Neural cell (in vitro differentiated cells): ENCODE measurements at regions not wholly inside any gene's neighbourhood (a gene's known extent, or its start where the extent isn't known, plus 50 kb on each side); places are given as distances from the start of the nearest gene placed in this dataset.

ENCODE experiments used
- H2AFZ ChIP-seq: fragments of 200-600, 300-800 bp; sonication (generic), shearing (Covaris generic); 2 replicates; pipeline ENCODE4 v1.6.0; 2014; ENCODE audit warnings: low read depth, mild to moderate bottlenecking, antibody characterized with exemption, low read length, moderate library complexity
- H3F3A ChIP-seq: fragments of 200-600 bp; shearing (Covaris generic); 2 replicates; pipeline ENCODE4 v1.6.1; 2016; ENCODE audit warnings: mild to moderate bottlenecking, moderate library complexity, mixed read lengths, antibody characterized with exemption, low read length; ENCODE audit not compliant: insufficient read depth, poor library complexity, severe bottlenecking
- H3K27ac ChIP-seq: fragments of 200-600, 300-800 bp; sonication (generic), shearing (Covaris generic); 2 replicates; pipeline ENCODE4 v1.5.1; 2014; ENCODE audit warnings: mild to moderate bottlenecking, low read length, moderate library complexity
- H3K27me3 ChIP-seq: fragments of 300-800, 200-600 bp; sonication (generic), shearing (Covaris generic); 2 replicates; pipeline ENCODE4 v1.6.0; 2014; ENCODE audit warnings: mild to moderate bottlenecking, low read depth, low read length, moderate library complexity; ENCODE audit not compliant: insufficient read depth
- H3K36me3 ChIP-seq: fragments of 300-800, 200-600 bp; sonication (generic), shearing (Covaris generic); 2 replicates; pipeline ENCODE4 v1.5.1; 2014; ENCODE audit warnings: mild to moderate bottlenecking, antibody characterized with exemption, low read length, moderate library complexity; ENCODE audit not compliant: insufficient read depth
- H3K4me2 ChIP-seq: fragments of 300-800, 200-600 bp; sonication (generic), shearing (Covaris generic); 2 replicates; pipeline ENCODE4 v1.6.0; 2014; ENCODE audit warnings: mild to moderate bottlenecking, low read length
- H3K4me3 ChIP-seq: fragments of 300-800, 200-600 bp; sonication (generic), shearing (Covaris generic); 2 replicates; pipeline ENCODE4 v1.5.1; 2014; ENCODE audit warnings: mild to moderate bottlenecking, low read length, moderate library complexity
- H3K79me2 ChIP-seq: fragments of 200-600 bp; shearing (Covaris generic); replicated peaks from 2 replicates; pipeline ENCODE4 v1.6.0; 2014; ENCODE audit warnings: mild to moderate bottlenecking, low read length, moderate library complexity; ENCODE audit not compliant: insufficient read depth
- H3K9ac ChIP-seq: fragments of 300-800, 200-600 bp; sonication (generic), shearing (Covaris generic); 2 replicates; pipeline ENCODE4 v1.6.1; 2016; ENCODE audit warnings: mild to moderate bottlenecking, low read length, mixed read lengths
- H3K9me2 ChIP-seq: fragments of 200-600 bp; shearing (Covaris generic); 2 replicates; pipeline ENCODE4 v1.6.1; 2016; ENCODE audit warnings: mild to moderate bottlenecking, low read length, mixed read lengths; ENCODE audit not compliant: insufficient read depth
- H3K9me3 ChIP-seq: fragments of 200-600, 300-800 bp; sonication (generic), shearing (Covaris generic); 2 replicates; pipeline ENCODE4 v1.6.1; 2016; ENCODE audit warnings: mild to moderate bottlenecking, mixed run types, low read length, moderate library complexity, mixed read lengths
- H4K20me1 ChIP-seq: fragments of 200-600 bp; shearing (Covaris generic); 2 replicates; pipeline ENCODE4 v1.6.1; 2016; ENCODE audit warnings: mild to moderate bottlenecking, mixed run types; ENCODE audit not compliant: insufficient read depth
- CTCF ChIP-seq: fragments of 450-650 bp; IDR thresholded peaks from 2 replicates; pipeline ENCODE4 v1.5.1; 2014; ENCODE audit warnings: antibody characterized with exemption, mild to moderate bottlenecking, moderate library complexity; ENCODE audit not compliant: poor library complexity, severe bottlenecking
- EP300 ChIP-seq: fragments of 450-650 bp; conservative IDR thresholded peaks from 2 replicates; pipeline ENCODE4 v1.6.1; 2014; ENCODE audit warnings: antibody characterized with exemption, mild to moderate bottlenecking, moderate library complexity; ENCODE audit not compliant: poor library complexity, severe bottlenecking
- EZH2 ChIP-seq: fragments of 200-600, 300-800 bp; shearing (Covaris generic), sonication (generic); IDR thresholded peaks from 2 replicates; pipeline ENCODE4 v1.6.1; 2014; ENCODE audit warnings: antibody characterized with exemption, low read length, borderline replicate concordance, mild to moderate bottlenecking; ENCODE audit not compliant: insufficient read depth, poor library complexity, severe bottlenecking
- MXI1 ChIP-seq: fragments of 450-650 bp; conservative IDR thresholded peaks from 2 replicates; pipeline ENCODE4 v1.6.1; 2014; ENCODE audit warnings: antibody characterized with exemption, mild to moderate bottlenecking; ENCODE audit not compliant: poor library complexity, severe bottlenecking
- POLR2AphosphoS5 ChIP-seq: IDR thresholded peaks from 2 replicates; pipeline ENCODE4 v1.6.1; 2012
- RAD21 ChIP-seq: fragments of 450-650 bp; conservative IDR thresholded peaks from 2 replicates; pipeline ENCODE4 v1.6.1; 2014; ENCODE audit warnings: antibody characterized with exemption, mild to moderate bottlenecking, moderate library complexity
- REST ChIP-seq: IDR thresholded peaks from 2 replicates; pipeline ENCODE4 v1.6.1; 2012; ENCODE audit warnings: borderline replicate concordance
- SMC3 ChIP-seq: fragments of 450-650 bp; conservative IDR thresholded peaks from 2 replicates; pipeline ENCODE4 v1.6.1; 2014; ENCODE audit warnings: antibody characterized with exemption, mild to moderate bottlenecking, moderate library complexity; ENCODE audit not compliant: poor library complexity
- TAF1 ChIP-seq: IDR thresholded peaks from 2 replicates; pipeline ENCODE4 v1.6.1; 2012; ENCODE audit warnings: low read depth

- H3K27ac ChIP-seq, result no peak overlapping the region
- no peaks in the 10 kb centered on the region for H3F3A ChIP-seq
- H4K20me1 ChIP-seq, result no peaks in the 10 kb centered on the region
- H2AFZ ChIP-seq, result no peak overlapping the region
- no peaks in the 10 kb centered on the region for H3K36me3 ChIP-seq
- H3K9me3 ChIP-seq, result no peaks in the 10 kb centered on the region
- TF ChIP-seq SMC3 (no peak), EP300 (no peak), CTCF (no peak), POLR2AphosphoS5 (no peak), MXI1 (no peak), REST (no peak), RAD21 (no peak), EZH2 (no peak), TAF1 (no peak)
- H3K9me2 ChIP-seq, result no peaks in the 10 kb centered on the region
- H3K27me3 ChIP-seq, result no peaks in the 10 kb centered on the region
- no peak overlapping the region for H3K4me3 ChIP-seq
- no peaks in the 10 kb centered on the region for H3K79me2 ChIP-seq
- H3K4me2 ChIP-seq, result no peak overlapping the region
- H3K9ac ChIP-seq, result no peak overlapping the region
Measured at GRCh38 chr16:86252596-86252995, 257.7 kb upstream of the FOXF1 start.

- no peaks in the 10 kb centered on the region for H3K36me3 ChIP-seq
- no peaks in the 10 kb centered on the region for H3F3A ChIP-seq
- no peak overlapping the region for H3K4me2 ChIP-seq
- no peaks in the 10 kb centered on the region for H3K27me3 ChIP-seq
- no peak overlapping the region for H3K9ac ChIP-seq
- H3K9me2 ChIP-seq, result no peaks in the 10 kb centered on the region
- H2AFZ ChIP-seq, result no peak overlapping the region
- H3K79me2 ChIP-seq, result no peaks in the 10 kb centered on the region
- H3K27ac ChIP-seq, result no peak overlapping the region
- no peak overlapping the region for H3K4me3 ChIP-seq
- H4K20me1 ChIP-seq, result no peaks in the 10 kb centered on the region
- H3K9me3 ChIP-seq, result no peaks in the 10 kb centered on the region
- TF ChIP-seq EZH2, result no peak
- no peak for TF ChIP-seq REST
- no peak for TF ChIP-seq MXI1
- no peak for TF ChIP-seq EP300
- no peak for TF ChIP-seq SMC3
- no peak for TF ChIP-seq POLR2AphosphoS5
- TF ChIP-seq CTCF, result no peak
- no peak for TF ChIP-seq RAD21
- no peak for TF ChIP-seq TAF1
Measured at GRCh38 chr16:86255966-86256365, 254.4 kb upstream of the FOXF1 start.
